Gastrocnemius medialis (tissue), 4 donors: ENCODE measurements at regions not wholly inside any gene's neighbourhood (a gene's known extent, or its start where the extent isn't known, plus 50 kb on each side); places are given as distances from the start of the nearest gene placed in this dataset.

ENCODE experiments used
- ATAC-seq, 2 donors: fragments of 150-250 bp; one replicate each; pipeline ENCODE4 v1.9.1; 2016
- DNase-seq, 2 donors: peaks; one replicate each; pipeline ENCODE4 v3.0.0-alpha.2; 2019
- H3K27ac ChIP-seq, 4 donors: fragments of 200-600 bp; sonication (generic); 1 replicate in 1 of 4; 2 replicates in 3 of 4; pipeline ENCODE4 v1.5.1; 2016 to 2018; ENCODE audit warnings: mild to moderate bottlenecking in 2 of 4, moderate library complexity in 1 of 4
- H3K27me3 ChIP-seq, 3 donors: fragments of 200-600 bp; sonication (generic) in 2 of 3; 1 replicate in 1 of 3; 2 replicates in 2 of 3; pipeline versions ENCODE4 v1.5.1 to v1.6.0; 2016 to 2019; ENCODE audit warnings: mild to moderate bottlenecking in 1 of 3, moderate library complexity in 1 of 3
- H3K36me3 ChIP-seq, 2 donors: fragments of 200-600 bp; sonication (generic) in 1 of 2; one replicate each; pipeline ENCODE4 v1.5.1; 2017 to 2018
- H3K4me1 ChIP-seq, 2 donors: fragments of 200-600 bp; sonication (generic) in 1 of 2; one replicate each; pipeline ENCODE4 v1.5.1; 2016 to 2017; ENCODE audit warnings: mild to moderate bottlenecking in 2 of 2
- H3K4me3 ChIP-seq, 4 donors: fragments of 200-600 bp; sonication (generic) in 3 of 4; 1 replicate in 1 of 4; 2 replicates in 3 of 4; pipeline ENCODE4 v1.5.1; 2016 to 2019; ENCODE audit warnings: mild to moderate bottlenecking in 2 of 4
- H3K9me3 ChIP-seq, 3 donors: fragments of 200-600 bp; sonication (generic) in 2 of 3; 1 replicate in 1 of 3; 2 replicates in 2 of 3; pipeline ENCODE4 v1.5.1; 2016 to 2019
- CTCF ChIP-seq, 5 experiments: fragments of 450-650 bp in 3 of 5; fragments of 200-600 bp in 2 of 5; sonication (generic) in 2 of 5; IDR thresholded peaks in 4 of 5; conservative IDR thresholded peaks in 1 of 5; 1 replicate in 4 of 5; 2 replicates in 1 of 5; pipeline ENCODE4 v1.5.1; 2016 to 2019; ENCODE audit warnings: antibody characterized with exemption in 5 of 5, mild to moderate bottlenecking in 3 of 5, moderate library complexity in 3 of 5
- POLR2A ChIP-seq, 2 donors: fragments of 450-650 bp; IDR thresholded peaks; one replicate each; pipeline ENCODE4 v1.6.1; 2017; ENCODE audit warnings: antibody characterized with exemption in 2 of 2, mild to moderate bottlenecking in 2 of 2, moderate library complexity in 2 of 2
- in situ Hi-C, 4 donors: fragments of 200-750 bp; cut with MboI; loops; one replicate each; pipeline versions ENCODE4 v1.15.0 to v1.8.0; 2017; ENCODE audit warnings: low sequenced_read_pairs in 4 of 4
- intact Hi-C: fragments of 100-400 bp; cut with DNase I; formaldehyde crosslinking; loops from one replicate; pipeline ENCODE4 v1.15.1; 2023; ENCODE audit warnings: low total_unique reads

- no peak overlapping the region for H3K4me3 ChIP-seq
- no peaks in the 10 kb centered on the region for H3K9me3 ChIP-seq
- TF ChIP-seq CTCF (IDR thresholded peaks at IDR 0.05 in 4 of 5, conservative IDR thresholded peaks at IDR 0.05 in 1 of 5) (no peak), POLR2A (IDR thresholded peaks at IDR 0.05) (no peak)
- intact Hi-C loops: no loop called here
- in situ Hi-C loops: no loop called here
- peak in 1 of 2 donors; percentile 59 for DNase-seq
- no peaks in the 10 kb centered on the region for H3K27me3 ChIP-seq
- H3K4me1 ChIP-seq: peaks cover 30 to 32% of the 10 kb centered on the region in 2 donors
- H3K27ac ChIP-seq: peak overlapping the region; percentile 38 to 73 (median 51)
- ATAC-seq: peak; percentile 41 to 55
- no peaks in the 10 kb centered on the region for H3K36me3 ChIP-seq
Measured at GRCh38 chr6:170130201-170130621, 160.7 kb downstream of the DLL1 start.

GRCh38 chr6:170129691-170130171 is 161.1 kb downstream of the DLL1 start:
- Histone ChIP-seq H3K9me3 (no peaks in the 10 kb centered on the region), H3K36me3 (no peaks in the 10 kb centered on the region), H3K4me3 (no peak overlapping the region), H3K27ac (peak overlapping the region; percentile 38 to 73 (median 51)), H3K4me1 (peaks cover 30 to 33% of the 10 kb centered on the region in 2 donors), H3K27me3 (no peaks in the 10 kb centered on the region)
- in situ Hi-C loops: no loop called here
- TF ChIP-seq POLR2A (IDR thresholded peaks at IDR 0.05): no peak
- no peak for TF ChIP-seq CTCF (IDR thresholded peaks at IDR 0.05 in 4 of 5, conservative IDR thresholded peaks at IDR 0.05 in 1 of 5)
- DNase-seq (peak; percentile 53 to 73), ATAC-seq (peak; percentile 60 to 64)
- intact Hi-C loops: loop anchor here (5.0 kb wide), 1 partner anchor 98 kb away; no protein-coding TSS in a partner anchor

GRCh38 chr6:170128811-170129681 is 161.8 kb downstream of the DLL1 start:
- H3K4me3 ChIP-seq: no peak overlapping the region
- no peak for DNase-seq
- intact Hi-C loops: loop anchor here (5.0 kb wide), 1 partner anchor 98 kb away; no protein-coding TSS in a partner anchor
- peaks cover 30 to 37% of the 10 kb centered on the region in 2 donors for H3K4me1 ChIP-seq
- H3K36me3 ChIP-seq: no peaks in the 10 kb centered on the region
- H3K9me3 ChIP-seq: no peaks in the 10 kb centered on the region
- no peaks in the 10 kb centered on the region for H3K27me3 ChIP-seq
- in situ Hi-C loops: no loop called here
- peak overlapping the region in 2 of 4 donors; percentile 59 to 73 for H3K27ac ChIP-seq
- TF ChIP-seq POLR2A (IDR thresholded peaks at IDR 0.05) (no peak), CTCF (IDR thresholded peaks at IDR 0.05 in 4 of 5, conservative IDR thresholded peaks at IDR 0.05 in 1 of 5) (no peak)
- ATAC-seq: no peak

GRCh38 chr6:170128346-170128745 is 162.5 kb downstream of the DLL1 start:
- H3K4me3 ChIP-seq: no peak overlapping the region
- H3K36me3 ChIP-seq: no peaks in the 10 kb centered on the region
- in situ Hi-C loops (no loop called here), intact Hi-C loops (loop anchor here (5.0 kb wide), 1 partner anchor 99 kb away; no protein-coding TSS in a partner anchor)
- TF ChIP-seq POLR2A (IDR thresholded peaks at IDR 0.05): no peak
- no peak for TF ChIP-seq CTCF (IDR thresholded peaks at IDR 0.05 in 4 of 5, conservative IDR thresholded peaks at IDR 0.05 in 1 of 5)
- no peaks in the 10 kb centered on the region for H3K27me3 ChIP-seq
- no peak overlapping the region for H3K27ac ChIP-seq
- H3K4me1 ChIP-seq: peaks cover 23 to 35% of the 10 kb centered on the region in 2 donors
- H3K9me3 ChIP-seq: no peaks in the 10 kb centered on the region
- ATAC-seq (no peak), DNase-seq (no peak)
